ENCODE measurements at regions not wholly inside any gene's neighbourhood (a gene's known extent, or its start where the extent isn't known, plus 50 kb on each side); places are given as distances from the start of the nearest gene placed in this dataset.
"Not testable (repeated sequence)": the region's sequence is repeated elsewhere in the genome, so short reads cannot be mapped to it uniquely, and the experiment has no call there.

GRCh38 chr1:148417241-148417640 lies 65.9 kb downstream of the PPIAL4G start:
- not testable (repeated sequence) for TF ChIP-seq POLR2A (IDR thresholded peaks at IDR 0.05); CTCF (IDR thresholded peaks at IDR 0.05); EP300 (IDR thresholded peaks at IDR 0.05; ENCODE audit: low read depth)

All from transverse colon (tissue), 3 donors.